Superior temporal gyrus (tissue), 1 donor: ENCODE measurements at regions not wholly inside any gene's neighbourhood (a gene's known extent, or its start where the extent isn't known, plus 50 kb on each side); places are given as distances from the start of the nearest gene placed in this dataset.

Experiments used
- DNase-seq: peaks from one replicate; pipeline ENCODE4 v3.0.0-alpha.2; 2016; ENCODE audit errors: extremely low spot score

- DNase-seq, result no peak
Observed at GRCh38 chr12:73342733-73343132, 1070.6 kb downstream of the TRHDE start.

GRCh38 chr12:73352826-73353225 is 1080.7 kb downstream of the TRHDE start:
- no peak for DNase-seq

- DNase-seq, result no peak
Observed at GRCh38 chr12:73361156-73361863, 1089.1 kb downstream of the TRHDE start.

GRCh38 chr12:73361864-73362230 is 1089.7 kb downstream of the TRHDE start:
- DNase-seq, result no peak

GRCh38 chr12:73362666-73363065 is 1090.5 kb downstream of the TRHDE start:
- DNase-seq, result no peak

GRCh38 chr12:73372856-73373255 is 1100.7 kb downstream of the TRHDE start:
- DNase-seq, result no peak

- DNase-seq, result no peak
Observed at GRCh38 chr12:73374360-73374759, 1102.2 kb downstream of the TRHDE start.

- no peak for DNase-seq
Observed at GRCh38 chr12:73383584-73384222, 1111.5 kb downstream of the TRHDE start.

GRCh38 chr12:73384592-73384991 is 1112.4 kb downstream of the TRHDE start:
- DNase-seq, result no peak

GRCh38 chr12:73390261-73390660 is 1118.1 kb downstream of the TRHDE start:
- DNase-seq, result no peak

GRCh38 chr12:73413051-73413450 is 1124.6 kb upstream of the ATXN7L3B start:
- DNase-seq, result no peak

- DNase-seq, result no peak
Observed at GRCh38 chr12:73413974-73414373, 1123.7 kb upstream of the ATXN7L3B start.

GRCh38 chr12:73414926-73415325 is 1122.7 kb upstream of the ATXN7L3B start:
- DNase-seq, result no peak

- no peak for DNase-seq
Observed at GRCh38 chr12:73418541-73418940, 1119.1 kb upstream of the ATXN7L3B start.

GRCh38 chr12:73421832-73422231 is 1115.8 kb upstream of the ATXN7L3B start:
- peak; percentile 55 for DNase-seq

- no peak for DNase-seq
Observed at GRCh38 chr12:73424484-73424883, 1113.2 kb upstream of the ATXN7L3B start.

GRCh38 chr12:73445658-73446324 is 1091.8 kb upstream of the ATXN7L3B start:
- DNase-seq, result no peak

GRCh38 chr12:73452672-73453469 is 1084.8 kb upstream of the ATXN7L3B start:
- DNase-seq, result no peak

GRCh38 chr12:73460212-73460611 is 1077.4 kb upstream of the ATXN7L3B start:
- DNase-seq, result no peak

GRCh38 chr12:73465106-73465505 is 1072.5 kb upstream of the ATXN7L3B start:
- no peak for DNase-seq

- DNase-seq, result no peak
Observed at GRCh38 chr12:73486256-73486655, 1051.4 kb upstream of the ATXN7L3B start.

GRCh38 chr12:73506611-73507010 is 1031.0 kb upstream of the ATXN7L3B start:
- no peak for DNase-seq
